ENCODE measurements at regions not wholly inside any gene's neighbourhood (a gene's known extent, or its start where the extent isn't known, plus 50 kb on each side); places are given as distances from the start of the nearest gene placed in this dataset.

- intact Hi-C loops (cut with micrococcal nuclease), result no loop called here
- Mint-ChIP-seq H3K9me3 (no peaks in the 10 kb centered on the region), H3K27me3 (no peaks in the 10 kb centered on the region), H3K27ac (no peak overlapping the region), H3K4me3 (no peak overlapping the region), H3K36me3 (ENCODE audit: low read depth) (no peaks in the 10 kb centered on the region), H3K4me1 (ENCODE audit: low read depth) (no peaks in the 10 kb centered on the region)
Measured at GRCh38 chr2:235314371-235314930, 179.4 kb upstream of the AGAP1 start.

- Mint-ChIP-seq H3K36me3 (ENCODE audit: low read depth) (no peaks in the 10 kb centered on the region), H3K4me3 (no peak overlapping the region), H3K9me3 (no peaks in the 10 kb centered on the region), H3K27ac (no peak overlapping the region), H3K27me3 (no peaks in the 10 kb centered on the region), H3K4me1 (ENCODE audit: low read depth) (no peaks in the 10 kb centered on the region)
- intact Hi-C loops (cut with micrococcal nuclease), result no loop called here
Measured at GRCh38 chr2:235319095-235319494, 174.7 kb upstream of the AGAP1 start.

- H3K9me3 Mint-ChIP-seq, result no peaks in the 10 kb centered on the region
- no peak overlapping the region for H3K4me3 Mint-ChIP-seq
- peaks cover 3% of the 10 kb centered on the region for H3K27me3 Mint-ChIP-seq
- no peak overlapping the region for H3K27ac Mint-ChIP-seq
- intact Hi-C loops (cut with micrococcal nuclease), result no loop called here
- no peaks in the 10 kb centered on the region for H3K4me1 Mint-ChIP-seq (ENCODE audit: low read depth)
- H3K36me3 Mint-ChIP-seq (ENCODE audit: low read depth), result no peaks in the 10 kb centered on the region
Measured at GRCh38 chr2:235320326-235320725, 173.5 kb upstream of the AGAP1 start.

- Mint-ChIP-seq H3K4me1 (ENCODE audit: low read depth) (no peaks in the 10 kb centered on the region), H3K9me3 (no peaks in the 10 kb centered on the region), H3K27me3 (peaks cover 3% of the 10 kb centered on the region), H3K4me3 (no peak overlapping the region), H3K27ac (no peak overlapping the region), H3K36me3 (ENCODE audit: low read depth) (no peaks in the 10 kb centered on the region)
- intact Hi-C loops (cut with micrococcal nuclease), result no loop called here
Measured at GRCh38 chr2:235324324-235324723, 169.5 kb upstream of the AGAP1 start.

GRCh38 chr2:235325151-235325550 lies 168.7 kb upstream of the AGAP1 start:
- Mint-ChIP-seq H3K4me3 (no peak overlapping the region), H3K4me1 (ENCODE audit: low read depth) (no peaks in the 10 kb centered on the region), H3K27me3 (peaks cover 3% of the 10 kb centered on the region), H3K36me3 (ENCODE audit: low read depth) (no peaks in the 10 kb centered on the region), H3K27ac (no peak overlapping the region), H3K9me3 (no peaks in the 10 kb centered on the region)
- intact Hi-C loops (cut with micrococcal nuclease), result no loop called here

- Mint-ChIP-seq H3K27ac (no peak overlapping the region), H3K4me3 (no peak overlapping the region), H3K9me3 (no peaks in the 10 kb centered on the region), H3K27me3 (peaks cover 3% of the 10 kb centered on the region), H3K36me3 (ENCODE audit: low read depth) (no peaks in the 10 kb centered on the region), H3K4me1 (ENCODE audit: low read depth) (no peaks in the 10 kb centered on the region)
- intact Hi-C loops (cut with micrococcal nuclease), result no loop called here
Measured at GRCh38 chr2:235328991-235329390, 164.9 kb upstream of the AGAP1 start.

GRCh38 chr2:235330775-235331451 lies 162.9 kb upstream of the AGAP1 start:
- no peaks in the 10 kb centered on the region for H3K4me1 Mint-ChIP-seq (ENCODE audit: low read depth)

GRCh38 chr2:235332240-235332890 lies 161.5 kb upstream of the AGAP1 start:
- intact Hi-C loops (cut with micrococcal nuclease), result no loop called here
- no peaks in the 10 kb centered on the region for H3K9me3 Mint-ChIP-seq
- H3K4me3 Mint-ChIP-seq, result no peak overlapping the region
- H3K27ac Mint-ChIP-seq, result no peak overlapping the region
- no peaks in the 10 kb centered on the region for H3K36me3 Mint-ChIP-seq (ENCODE audit: low read depth)
- no peaks in the 10 kb centered on the region for H3K27me3 Mint-ChIP-seq
- no peaks in the 10 kb centered on the region for H3K4me1 Mint-ChIP-seq (ENCODE audit: low read depth)

More at GRCh38 chr2:235330775-235331451, 162.9 kb upstream of the AGAP1 start:
- no peak overlapping the region for H3K4me3 Mint-ChIP-seq
- H3K27ac Mint-ChIP-seq, result no peak overlapping the region
- H3K9me3 Mint-ChIP-seq, result no peaks in the 10 kb centered on the region
- H3K36me3 Mint-ChIP-seq (ENCODE audit: low read depth), result no peaks in the 10 kb centered on the region
- intact Hi-C loops (cut with micrococcal nuclease), result no loop called here
- no peaks in the 10 kb centered on the region for H3K27me3 Mint-ChIP-seq

GRCh38 chr2:235333076-235333475 lies 160.8 kb upstream of the AGAP1 start:
- no peaks in the 10 kb centered on the region for H3K4me1 Mint-ChIP-seq (ENCODE audit: low read depth)
- intact Hi-C loops (cut with micrococcal nuclease), result no loop called here
- H3K27me3 Mint-ChIP-seq, result no peaks in the 10 kb centered on the region
- no peaks in the 10 kb centered on the region for H3K9me3 Mint-ChIP-seq
- H3K36me3 Mint-ChIP-seq (ENCODE audit: low read depth), result no peaks in the 10 kb centered on the region
- H3K4me3 Mint-ChIP-seq, result no peak overlapping the region
- no peak overlapping the region for H3K27ac Mint-ChIP-seq

- Mint-ChIP-seq H3K36me3 (ENCODE audit: low read depth) (no peaks in the 10 kb centered on the region), H3K27ac (no peak overlapping the region), H3K4me3 (no peak overlapping the region), H3K9me3 (no peaks in the 10 kb centered on the region), H3K4me1 (ENCODE audit: low read depth) (no peaks in the 10 kb centered on the region), H3K27me3 (no peaks in the 10 kb centered on the region)
- intact Hi-C loops (cut with micrococcal nuclease), result no loop called here
Measured at GRCh38 chr2:235334179-235334578, 159.7 kb upstream of the AGAP1 start.

- H3K27me3 Mint-ChIP-seq, result no peaks in the 10 kb centered on the region
Measured at GRCh38 chr2:235343156-235343774, 150.6 kb upstream of the AGAP1 start.

GRCh38 chr2:235343869-235344268 lies 150.0 kb upstream of the AGAP1 start:
- intact Hi-C loops (cut with micrococcal nuclease), result no loop called here
- Mint-ChIP-seq H3K9me3 (peaks cover 10% of the 10 kb centered on the region), H3K4me1 (ENCODE audit: low read depth) (no peaks in the 10 kb centered on the region), H3K36me3 (ENCODE audit: low read depth) (no peaks in the 10 kb centered on the region), H3K4me3 (no peak overlapping the region), H3K27ac (no peak overlapping the region), H3K27me3 (no peaks in the 10 kb centered on the region)

More at GRCh38 chr2:235343156-235343774, 150.6 kb upstream of the AGAP1 start:
- Mint-ChIP-seq H3K4me3 (no peak overlapping the region), H3K9me3 (peaks cover 10% of the 10 kb centered on the region), H3K4me1 (ENCODE audit: low read depth) (no peaks in the 10 kb centered on the region), H3K36me3 (ENCODE audit: low read depth) (no peaks in the 10 kb centered on the region), H3K27ac (no peak overlapping the region)
- intact Hi-C loops (cut with micrococcal nuclease), result no loop called here

GRCh38 chr2:235345745-235346144 lies 148.1 kb upstream of the AGAP1 start:
- no peak overlapping the region for H3K27ac Mint-ChIP-seq
- no peaks in the 10 kb centered on the region for H3K36me3 Mint-ChIP-seq (ENCODE audit: low read depth)
- peaks cover 10% of the 10 kb centered on the region for H3K9me3 Mint-ChIP-seq
- H3K27me3 Mint-ChIP-seq, result no peaks in the 10 kb centered on the region
- no peak overlapping the region for H3K4me3 Mint-ChIP-seq
- intact Hi-C loops (cut with micrococcal nuclease), result no loop called here
- no peaks in the 10 kb centered on the region for H3K4me1 Mint-ChIP-seq (ENCODE audit: low read depth)

GRCh38 chr2:235347691-235348090 lies 146.2 kb upstream of the AGAP1 start:
- no peaks in the 10 kb centered on the region for H3K27me3 Mint-ChIP-seq
- no peak overlapping the region for H3K4me3 Mint-ChIP-seq

More at GRCh38 chr2:235347691-235348090, 146.2 kb upstream of the AGAP1 start:
- no peaks in the 10 kb centered on the region for H3K36me3 Mint-ChIP-seq (ENCODE audit: low read depth)
- H3K9me3 Mint-ChIP-seq, result peaks cover 10% of the 10 kb centered on the region
- no peak overlapping the region for H3K27ac Mint-ChIP-seq
- H3K4me1 Mint-ChIP-seq (ENCODE audit: low read depth), result no peaks in the 10 kb centered on the region
- intact Hi-C loops (cut with micrococcal nuclease), result no loop called here
